CD4-positive, alpha-beta T cell (primary cell): ENCODE measurements at regions not wholly inside any gene's neighbourhood (a gene's known extent, or its start where the extent isn't known, plus 50 kb on each side); places are given as distances from the start of the nearest gene placed in this dataset.

Source experiments
- ATAC-seq: fragments of 200-7000 bp; cut with Tn5 transposase; one replicate; pipeline ENCODE4 v1.10.0; 2022; ENCODE audit warnings: mild to moderate bottlenecking; ENCODE audit not compliant: poor library complexity
- CTCF ChIA-PET: fragments of 350-600 bp; sonication (Branson Sonifier 250); formaldehyde crosslinking; loops from one replicate; lab custom pipeline; 2021; ENCODE audit warnings: antibody characterized with exemption, inconsistent platforms; lab: Charles Lee
- POLR2A ChIA-PET: fragments of 350-600 bp; sonication (Branson Sonifier 250); formaldehyde crosslinking; loops from one replicate; lab custom pipeline; 2021; ENCODE audit warnings: antibody characterized with exemption, inconsistent platforms; lab: Charles Lee
- DNase-seq, 14 experiments: peaks; one replicate each; pipeline ENCODE4 v3.0.0-alpha.2; 2013 to 2020; ENCODE audit warnings: mixed read lengths in 2 of 14
- H3K27ac ChIP-seq, 2 donors: one replicate each; pipeline versions ENCODE4 v1.5.1 to v1.7.0; 2013; ENCODE audit warnings: low read length in 2 of 2, low read depth in 1 of 2, mild to moderate bottlenecking in 1 of 2
- H3K27me3 ChIP-seq, 2 experiments: 1 replicate in 1 of 2; 2 replicates in 1 of 2; pipeline versions ENCODE4 v1.6.1 to v1.7.0; 2013; ENCODE audit warnings: low read length in 2 of 2, control low read depth in 1 of 2, mild to moderate bottlenecking in 1 of 2, moderate library complexity in 1 of 2; ENCODE audit not compliant: insufficient read depth in 2 of 2, control insufficient read depth in 1 of 2
- H3K36me3 ChIP-seq: one replicate; pipeline ENCODE4 v1.6.1; 2013; ENCODE audit warnings: low read length, control low read depth; ENCODE audit not compliant: insufficient read depth
- H3K4me1 ChIP-seq: one replicate; pipeline ENCODE4 v1.6.1; 2013; ENCODE audit warnings: low read length, control low read depth; ENCODE audit not compliant: insufficient read depth
- H3K4me3 ChIP-seq: one replicate; pipeline ENCODE4 v1.5.1; 2013; ENCODE audit warnings: mild to moderate bottlenecking, low read length, moderate library complexity
- H3K9me3 ChIP-seq, 2 experiments: 1 replicate in 1 of 2; 2 replicates in 1 of 2; pipeline versions ENCODE4 v1.6.1 to v1.7.0; 2013; ENCODE audit warnings: low read length in 2 of 2, mild to moderate bottlenecking in 2 of 2, control low read depth in 1 of 2, moderate library complexity in 1 of 2; ENCODE audit not compliant: control insufficient read depth in 1 of 2, insufficient read depth in 1 of 2
- H3K27ac Mint-ChIP-seq: one replicate; pipeline ENCODE4 v1.8.0; 2020; ENCODE audit warnings: mixed read lengths
- H3K27me3 Mint-ChIP-seq: one replicate; pipeline ENCODE4 v1.8.0; 2021; ENCODE audit warnings: mixed read lengths
- H3K36me3 Mint-ChIP-seq: one replicate; pipeline ENCODE4 v1.8.0; 2021; ENCODE audit warnings: low read depth, mixed read lengths
- H3K4me1 Mint-ChIP-seq: one replicate; pipeline ENCODE4 v1.8.0; 2021; ENCODE audit warnings: low read depth, mixed read lengths
- H3K4me3 Mint-ChIP-seq: one replicate; pipeline ENCODE4 v1.8.0; 2020; ENCODE audit warnings: mild to moderate bottlenecking, mixed read lengths
- H3K9me3 Mint-ChIP-seq: one replicate; pipeline ENCODE4 v1.8.0; 2020; ENCODE audit warnings: mixed read lengths
- CTCF ChIP-seq: fragments of 200-600 bp; IDR thresholded peaks from one replicate; pipeline ENCODE4 v1.8.0; 2022; ENCODE audit warnings: antibody characterized with exemption, mild to moderate bottlenecking
- intact Hi-C, 2 experiments: fragments of 100-400 bp; cut with DNase I in 1 of 2; cut with micrococcal nuclease in 1 of 2; formaldehyde crosslinking; loops; one replicate each; pipeline versions ENCODE4 v1.15.1 to v1.9.0; 2023 to 2025; cut with DNase I, micrococcal nuclease

GRCh38 chr1:20426371-20426770, 59.6 kb downstream of the CAMK2N1 start:
- H3K27ac ChIP-seq, result no peak overlapping the region
- intact Hi-C loops, result no loop called here

GRCh38 chr1:20425622-20426021, 60.4 kb downstream of the CAMK2N1 start:
- Histone ChIP-seq H3K4me3 (no peak overlapping the region), H3K4me1 (no peaks in the 10 kb centered on the region), H3K27ac (no peak overlapping the region), H3K27me3 (peaks cover 7 to 13% of the 10 kb centered on the region in 2 experiments), H3K36me3 (no peaks in the 10 kb centered on the region), H3K9me3 (peaks cover 0 to 18% of the 10 kb centered on the region in 2 experiments)
- no peak for TF ChIP-seq CTCF
- CTCF ChIA-PET, result no interaction called here
- Mint-ChIP-seq H3K27ac (no peak overlapping the region), H3K4me3 (no peak overlapping the region), H3K4me1 (no peaks in the 10 kb centered on the region), H3K27me3 (peaks cover 38% of the 10 kb centered on the region), H3K36me3 (no peaks in the 10 kb centered on the region), H3K9me3 (peaks cover 11% of the 10 kb centered on the region)
- POLR2A ChIA-PET, result no interaction called here
- DNase-seq (no peak), ATAC-seq (no peak)
- intact Hi-C loops, result no loop called here

More at GRCh38 chr1:20426371-20426770, 59.6 kb downstream of the CAMK2N1 start:
- H3K4me3 ChIP-seq, result no peak overlapping the region
- peaks cover 0 to 18% of the 10 kb centered on the region in 2 experiments for H3K9me3 ChIP-seq
- no peak overlapping the region for H3K27ac Mint-ChIP-seq
- H3K27me3 ChIP-seq, result peaks cover 4 to 12% of the 10 kb centered on the region in 2 experiments
- no peaks in the 10 kb centered on the region for H3K4me1 ChIP-seq
- no peaks in the 10 kb centered on the region for H3K4me1 Mint-ChIP-seq
- H3K27me3 Mint-ChIP-seq, result peaks cover 37% of the 10 kb centered on the region
- DNase-seq, result no peak
- H3K36me3 ChIP-seq, result no peaks in the 10 kb centered on the region
- TF ChIP-seq CTCF, result no peak
- H3K4me3 Mint-ChIP-seq, result no peak overlapping the region
- ATAC-seq, result no peak
- ChIA-PET CTCF (no interaction called here), POLR2A (interaction anchor here (0.6 kb wide), 1 partner anchor 19 kb away, joined by 3 read pairs; no protein-coding TSS in a partner anchor)
- peaks cover 11% of the 10 kb centered on the region for H3K9me3 Mint-ChIP-seq
- no peaks in the 10 kb centered on the region for H3K36me3 Mint-ChIP-seq

GRCh38 chr1:20423169-20423795, 62.7 kb downstream of the CAMK2N1 start:
- Mint-ChIP-seq H3K36me3 (no peaks in the 10 kb centered on the region), H3K27me3 (peaks cover 36% of the 10 kb centered on the region), H3K9me3 (peaks cover 11% of the 10 kb centered on the region), H3K4me1 (no peaks in the 10 kb centered on the region), H3K4me3 (no peak overlapping the region), H3K27ac (no peak overlapping the region)
- H3K27me3 ChIP-seq, result peaks cover 18 to 27% of the 10 kb centered on the region in 2 experiments
- DNase-seq, result no peak
- no peak for TF ChIP-seq CTCF
- intact Hi-C loops, result no loop called here
- H3K27ac ChIP-seq, result no peak overlapping the region
- no peak for ATAC-seq
- ChIA-PET POLR2A (no interaction called here), CTCF (no interaction called here)
- H3K9me3 ChIP-seq, result peaks cover 0 to 18% of the 10 kb centered on the region in 2 experiments
- H3K4me1 ChIP-seq, result no peaks in the 10 kb centered on the region
- H3K36me3 ChIP-seq, result no peaks in the 10 kb centered on the region
- no peak overlapping the region for H3K4me3 ChIP-seq
